ENCODE measurements at regions not wholly inside any gene's neighbourhood (a gene's known extent, or its start where the extent isn't known, plus 50 kb on each side); places are given as distances from the start of the nearest gene placed in this dataset.

DNA sequence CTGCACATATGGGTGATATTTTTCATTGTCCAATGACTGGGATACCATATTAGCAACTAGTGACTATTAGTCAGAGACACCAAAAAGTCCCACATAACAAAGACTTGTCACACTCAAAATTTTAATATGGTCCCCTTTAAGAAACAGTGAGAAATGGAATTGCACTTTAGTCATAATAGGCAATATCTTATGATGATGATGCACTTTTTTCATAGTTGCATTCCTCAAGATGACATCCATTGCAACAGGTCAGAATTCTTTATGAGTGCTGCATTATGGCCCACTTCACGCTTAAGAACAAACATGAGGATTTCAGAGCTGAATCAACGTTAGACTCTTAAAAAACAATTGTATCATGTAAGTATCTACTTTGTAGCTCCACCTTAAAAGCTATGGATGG is 608.4 kb upstream of the HTR2C start:
- TF ChIP-seq JUND (IDR thresholded peaks at IDR 0.05; ENCODE audit: low read depth): no peak

DNA sequence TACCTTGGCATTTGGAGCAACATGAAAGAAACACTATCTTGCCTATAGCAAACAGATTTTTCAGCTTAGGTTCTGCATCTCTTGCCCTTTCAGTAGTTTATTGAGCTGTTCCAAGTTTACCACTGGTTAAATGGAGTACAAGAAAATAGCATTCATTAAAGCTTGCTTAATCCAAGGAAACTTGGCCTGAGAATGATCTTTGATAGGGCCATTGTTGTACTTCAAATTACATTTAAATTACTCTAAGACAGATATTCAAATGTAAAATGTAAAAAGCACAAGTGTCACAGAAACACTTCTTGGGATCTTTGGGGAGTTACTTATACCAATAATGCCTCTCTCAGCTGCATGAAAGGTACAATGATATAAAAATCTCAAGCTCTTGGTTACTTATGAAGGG is 609.0 kb upstream of the HTR2C start:
- TF ChIP-seq JUND (IDR thresholded peaks at IDR 0.05; ENCODE audit: low read depth): no peak
- no peak for DNase-seq (ENCODE audit: low read depth in 1 of 2, low spot score in 1 of 2)
- in situ Hi-C loops (cut with HindIII; ENCODE audit: low pct_unique_long_range_greater_than_20kb, low sequenced_read_pairs): no loop called here

More for the DNA sequence above, 608.4 kb upstream of the HTR2C start:
- in situ Hi-C loops (cut with HindIII; ENCODE audit: low pct_unique_long_range_greater_than_20kb, low sequenced_read_pairs): no loop called here
- DNase-seq (ENCODE audit: low read depth in 1 of 2, low spot score in 1 of 2): no peak

- DNase-seq (ENCODE audit: low read depth in 1 of 2, low spot score in 1 of 2): no peak
- TF ChIP-seq JUND (IDR thresholded peaks at IDR 0.05; ENCODE audit: low read depth): no peak
- in situ Hi-C loops (cut with HindIII; ENCODE audit: low pct_unique_long_range_greater_than_20kb, low sequenced_read_pairs): no loop called here
These were observed 610.2 kb upstream of the HTR2C start for GRCh38 chrX:113973706-113974105.

GRCh38 chrX:113966791-113967190 is 617.1 kb upstream of the HTR2C start:
- in situ Hi-C loops (cut with HindIII; ENCODE audit: low pct_unique_long_range_greater_than_20kb, low sequenced_read_pairs): no loop called here

GRCh38 chrX:113962343-113962742 is 621.5 kb upstream of the HTR2C start:
- in situ Hi-C loops (cut with HindIII; ENCODE audit: low pct_unique_long_range_greater_than_20kb, low sequenced_read_pairs): no loop called here
- no peak for DNase-seq (ENCODE audit: low read depth in 1 of 2, low spot score in 1 of 2)
- TF ChIP-seq JUND (IDR thresholded peaks at IDR 0.05; ENCODE audit: low read depth): no peak

More at GRCh38 chrX:113966791-113967190, 617.1 kb upstream of the HTR2C start:
- TF ChIP-seq JUND (IDR thresholded peaks at IDR 0.05; ENCODE audit: low read depth): no peak
- no peak for DNase-seq (ENCODE audit: low read depth in 1 of 2, low spot score in 1 of 2)

GRCh38 chrX:113959912-113960626 is 623.8 kb upstream of the HTR2C start:
- DNase-seq (ENCODE audit: low read depth in 1 of 2, low spot score in 1 of 2): no peak
- in situ Hi-C loops (cut with HindIII; ENCODE audit: low pct_unique_long_range_greater_than_20kb, low sequenced_read_pairs): no loop called here
- no peak for TF ChIP-seq JUND (IDR thresholded peaks at IDR 0.05; ENCODE audit: low read depth)

DNA sequence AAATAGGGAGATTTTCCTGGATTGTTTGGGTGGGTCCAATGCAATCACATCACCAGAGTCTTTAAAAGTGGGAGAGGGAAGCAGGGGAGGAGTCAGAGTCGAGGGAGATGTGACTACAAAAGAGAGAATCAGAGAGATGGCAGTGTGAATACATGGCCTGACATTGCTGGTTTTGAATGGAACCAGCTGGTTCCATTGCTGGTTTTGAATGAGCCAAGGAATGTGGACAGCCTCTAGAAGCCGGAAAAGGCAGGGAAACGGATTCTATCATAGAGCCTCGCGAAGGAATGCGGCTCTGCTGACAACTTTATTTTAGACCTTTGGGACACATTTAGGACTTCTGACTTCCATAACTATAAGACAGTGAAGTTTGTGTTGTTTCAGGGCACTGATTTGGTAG is 627.0 kb upstream of the HTR2C start:
- in situ Hi-C loops (cut with HindIII; ENCODE audit: low pct_unique_long_range_greater_than_20kb, low sequenced_read_pairs): no loop called here
- TF ChIP-seq JUND (IDR thresholded peaks at IDR 0.05; ENCODE audit: low read depth): no peak
- DNase-seq (ENCODE audit: low read depth in 1 of 2, low spot score in 1 of 2): no peak

- in situ Hi-C loops (cut with HindIII; ENCODE audit: low pct_unique_long_range_greater_than_20kb, low sequenced_read_pairs): no loop called here
- TF ChIP-seq JUND (IDR thresholded peaks at IDR 0.05; ENCODE audit: low read depth): no peak
- no peak for DNase-seq (ENCODE audit: low read depth in 1 of 2, low spot score in 1 of 2)
These were observed 629.6 kb upstream of the HTR2C start for GRCh38 chrX:113954297-113954696.

- no peak for DNase-seq (ENCODE audit: low read depth in 1 of 2, low spot score in 1 of 2)
- TF ChIP-seq JUND (IDR thresholded peaks at IDR 0.05; ENCODE audit: low read depth): no peak
- in situ Hi-C loops (cut with HindIII; ENCODE audit: low pct_unique_long_range_greater_than_20kb, low sequenced_read_pairs): no loop called here
These were observed 633.7 kb upstream of the HTR2C start for GRCh38 chrX:113950081-113950678.

DNA sequence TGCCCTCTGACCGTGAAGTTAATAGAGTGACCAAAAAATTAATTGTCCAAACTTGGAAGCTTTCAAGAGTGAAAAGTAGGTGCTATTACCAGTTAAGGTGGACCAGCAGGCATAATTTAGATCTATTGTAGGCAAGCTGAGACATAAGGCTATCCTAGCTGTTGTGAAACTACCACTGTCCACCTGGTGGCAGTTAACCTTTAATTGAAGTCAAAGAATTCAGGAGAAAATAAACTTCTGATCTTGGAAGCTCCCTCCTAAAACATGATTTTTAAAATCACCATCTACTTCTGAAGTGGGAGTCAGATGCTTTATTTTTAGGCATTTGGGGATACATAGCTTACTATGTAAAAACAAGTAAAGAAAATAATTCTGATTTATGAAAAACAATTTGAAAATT is 636.3 kb upstream of the HTR2C start:
- peak; percentile 3 to 10 for DNase-seq (ENCODE audit: low read depth in 1 of 2, low spot score in 1 of 2)
- no peak for TF ChIP-seq JUND (IDR thresholded peaks at IDR 0.05; ENCODE audit: low read depth)
- in situ Hi-C loops (cut with HindIII; ENCODE audit: low pct_unique_long_range_greater_than_20kb, low sequenced_read_pairs): no loop called here

GRCh38 chrX:113935518-113935917 is 648.4 kb upstream of the HTR2C start:
- no peak for TF ChIP-seq JUND (IDR thresholded peaks at IDR 0.05; ENCODE audit: low read depth)
- peak; percentile 0 to 4 for DNase-seq (ENCODE audit: low read depth in 1 of 2, low spot score in 1 of 2)
- in situ Hi-C loops (cut with HindIII; ENCODE audit: low pct_unique_long_range_greater_than_20kb, low sequenced_read_pairs): no loop called here

DNA sequence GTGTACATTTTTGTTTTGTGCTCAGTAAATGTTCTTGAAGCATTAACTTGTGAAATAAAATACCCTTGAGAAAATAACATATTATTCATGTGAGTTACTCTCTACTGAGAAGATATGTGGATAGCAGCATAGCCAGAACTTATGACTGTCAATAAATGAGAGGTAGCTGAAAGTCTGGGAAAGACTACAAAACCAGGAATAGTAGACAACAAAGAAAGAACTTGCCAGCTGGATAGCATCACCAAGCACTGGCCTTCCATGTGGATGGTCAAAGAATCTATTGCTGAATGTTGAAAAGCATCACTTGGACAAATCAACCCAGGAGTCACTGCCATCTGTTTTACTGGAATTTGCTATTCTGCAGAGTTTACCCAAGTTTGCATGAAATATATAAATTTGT is 650.0 kb upstream of the HTR2C start:
- TF ChIP-seq JUND (IDR thresholded peaks at IDR 0.05; ENCODE audit: low read depth): no peak
- in situ Hi-C loops (cut with HindIII; ENCODE audit: low pct_unique_long_range_greater_than_20kb, low sequenced_read_pairs): no loop called here
- DNase-seq (ENCODE audit: low read depth in 1 of 2, low spot score in 1 of 2): no peak

DNA sequence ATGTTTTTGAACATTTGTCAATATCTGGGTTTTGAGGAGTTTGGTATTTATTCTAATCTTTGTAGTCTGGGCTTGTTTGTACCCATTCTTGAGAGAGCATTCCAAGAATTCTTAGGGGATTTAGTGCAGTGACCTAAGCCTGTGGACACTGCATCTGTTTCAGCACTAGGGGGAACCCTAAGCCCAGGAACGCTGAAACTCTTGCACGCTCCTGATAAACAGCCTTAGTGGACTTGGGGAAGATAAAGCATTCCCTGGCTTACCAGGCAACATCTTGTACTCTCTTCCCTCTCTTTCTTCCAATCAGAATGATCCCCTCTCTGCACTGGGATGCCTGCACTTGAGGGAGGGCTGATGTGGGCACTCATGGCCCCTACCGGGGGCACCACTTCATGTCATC is 654.9 kb upstream of the HTR2C start:
- TF ChIP-seq JUND (IDR thresholded peaks at IDR 0.05; ENCODE audit: low read depth): no peak
- in situ Hi-C loops (cut with HindIII; ENCODE audit: low pct_unique_long_range_greater_than_20kb, low sequenced_read_pairs): no loop called here
- peak; percentile 1 to 56 for DNase-seq (ENCODE audit: low read depth in 1 of 2, low spot score in 1 of 2)

DNA sequence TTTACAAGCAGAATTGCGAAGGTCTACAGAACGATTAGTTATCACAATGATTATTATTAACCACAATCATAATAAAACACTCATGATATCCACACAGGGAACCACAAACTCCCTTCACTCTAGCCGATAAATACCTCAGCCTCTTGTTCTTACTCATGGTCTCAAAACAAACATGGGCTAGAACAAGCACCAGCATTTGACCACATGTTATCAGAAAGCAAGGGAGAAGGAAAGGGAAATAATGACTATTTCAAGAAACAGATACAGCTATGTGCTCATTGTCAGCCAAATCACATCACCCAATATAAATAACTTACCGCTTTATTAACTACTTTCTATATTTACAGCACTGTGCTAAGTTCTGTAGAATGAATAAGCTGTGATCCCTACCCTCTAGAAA is 663.2 kb upstream of the HTR2C start:
- TF ChIP-seq JUND (IDR thresholded peaks at IDR 0.05; ENCODE audit: low read depth): no peak
- no peak for DNase-seq (ENCODE audit: low read depth in 1 of 2, low spot score in 1 of 2)
- in situ Hi-C loops (cut with HindIII; ENCODE audit: low pct_unique_long_range_greater_than_20kb, low sequenced_read_pairs): no loop called here

All from T47D (cell line).